WTC11 (cell line): ENCODE measurements at regions not wholly inside any gene's neighbourhood (a gene's known extent, or its start where the extent isn't known, plus 50 kb on each side); places are given as distances from the start of the nearest gene placed in this dataset.
A peak's percentile ranks its signal among the peaks of the same experiment; 100 is the strongest.

Source experiments
- ATAC-seq: fragments of 200-7000 bp; cut with Tn5 transposase; 2 replicates; pipeline ENCODE4 v1.10.0; 2021; ENCODE audit warnings: mild to moderate bottlenecking, moderate library complexity
- CTCF ChIA-PET: fragments of 300-600 bp; sonication (Branson Sonifier 250); formaldehyde crosslinking; loops from one replicate; lab custom pipeline; 2021; ENCODE audit warnings: antibody characterized with exemption; lab: Charles Lee
- POLR2A ChIA-PET: fragments of 350-600 bp; sonication (Branson Sonifier 250); formaldehyde crosslinking; loops from one replicate; lab custom pipeline; 2021; ENCODE audit warnings: antibody characterized with exemption; lab: Charles Lee
- DNase-seq: peaks from one replicate; pipeline ENCODE4 v3.0.0; 2021; ENCODE audit warnings: low spot score
- H3K27ac Mint-ChIP-seq: 2 replicates; pipeline ENCODE4 v1.8.0; 2021; ENCODE audit warnings: mixed read lengths
- H3K27me3 Mint-ChIP-seq: 2 replicates; pipeline ENCODE4 v1.8.0; 2021; ENCODE audit warnings: low read depth, mild to moderate bottlenecking, moderate library complexity, mixed read lengths
- H3K36me3 Mint-ChIP-seq: 2 replicates; pipeline ENCODE4 v1.8.0; 2021; ENCODE audit warnings: mixed read lengths
- H3K4me1 Mint-ChIP-seq: 2 replicates; pipeline ENCODE4 v1.8.0; 2022; ENCODE audit warnings: mixed read lengths
- H3K4me3 Mint-ChIP-seq: 2 replicates; pipeline ENCODE4 v1.8.0; 2021; ENCODE audit warnings: mild to moderate bottlenecking, moderate library complexity, mixed read lengths
- H3K9me3 Mint-ChIP-seq: 2 replicates; pipeline ENCODE4 v1.8.0; 2021; ENCODE audit warnings: mixed read lengths
- CBFB ChIP-seq: sonication (generic); formaldehyde crosslinking; IDR thresholded peaks from 2 replicates; pipeline ENCODE4 v1.8.1; 2022; ENCODE audit warnings: mild to moderate bottlenecking, low read depth, missing genetic modification reagents
- CREM ChIP-seq: sonication (generic); formaldehyde crosslinking; IDR thresholded peaks from 2 replicates; pipeline ENCODE4 v1.8.1; 2022; ENCODE audit warnings: mild to moderate bottlenecking, missing genetic modification reagents, moderate library complexity
- JUN ChIP-seq: sonication (generic); formaldehyde crosslinking; IDR thresholded peaks from 2 replicates; pipeline ENCODE4 v1.8.0; 2023; ENCODE audit warnings: mild to moderate bottlenecking, missing genetic modification reagents
- NR2C2 ChIP-seq: sonication (generic); formaldehyde crosslinking; IDR thresholded peaks from 2 replicates; pipeline ENCODE4 v1.8.0; 2022; ENCODE audit warnings: mild to moderate bottlenecking, missing genetic modification reagents
- RORB ChIP-seq: fragments of 250-450 bp; sonication (Bioruptor Pico); IDR thresholded peaks from 2 replicates; pipeline ENCODE4 v1.9.0; 2021; ENCODE audit warnings: mild to moderate bottlenecking
- ZNF263 ChIP-seq: sonication (generic); formaldehyde crosslinking; IDR thresholded peaks from 2 replicates; pipeline ENCODE4 v1.8.1; 2022; ENCODE audit warnings: low read depth, mild to moderate bottlenecking, moderate library complexity, missing genetic modification reagents
- ZNF396 ChIP-seq: fragments of 250-450 bp; sonication (Bioruptor Pico); IDR thresholded peaks from 2 replicates; pipeline ENCODE4 v1.8.0; 2021; ENCODE audit warnings: mild to moderate bottlenecking, moderate library complexity, borderline replicate concordance
- TF ChIP-seq, protein P1 (sequence below): sonication (generic); formaldehyde crosslinking; IDR thresholded peaks from 2 replicates; pipeline ENCODE4 v1.8.1; 2022; ENCODE audit warnings: low read depth, missing genetic modification reagents, borderline replicate concordance
- TF ChIP-seq, protein P2 (sequence below): sonication (generic); formaldehyde crosslinking; IDR thresholded peaks from 2 replicates; pipeline ENCODE4 v1.8.0; 2022; ENCODE audit warnings: mild to moderate bottlenecking, missing genetic modification reagents
- TF ChIP-seq, protein P3 (sequence below): sonication (generic); formaldehyde crosslinking; IDR thresholded peaks from 2 replicates; pipeline ENCODE4 v1.8.1; 2022; ENCODE audit warnings: missing genetic modification reagents, borderline replicate concordance
- TF ChIP-seq, protein P4 (sequence below): sonication (generic); formaldehyde crosslinking; IDR thresholded peaks from 2 replicates; pipeline ENCODE4 v1.8.1; 2023; ENCODE audit warnings: mild to moderate bottlenecking, missing genetic modification reagents
- TF ChIP-seq, protein P5 (sequence below): sonication (generic); formaldehyde crosslinking; IDR thresholded peaks from 2 replicates; pipeline ENCODE4 v1.8.1; 2023; ENCODE audit warnings: mild to moderate bottlenecking, moderate library complexity, missing genetic modification reagents
- TF ChIP-seq, protein P6 (sequence below): sonication (generic); formaldehyde crosslinking; IDR thresholded peaks from 2 replicates; pipeline ENCODE4 v1.8.1; 2023; ENCODE audit warnings: mild to moderate bottlenecking, missing genetic modification reagents, moderate library complexity
- TF ChIP-seq, protein P7 (sequence below): sonication (generic); formaldehyde crosslinking; IDR thresholded peaks from 2 replicates; pipeline ENCODE4 v1.8.1; 2023; ENCODE audit warnings: mild to moderate bottlenecking, missing genetic modification reagents
- TF ChIP-seq, protein P8 (sequence below): sonication (generic); formaldehyde crosslinking; IDR thresholded peaks from 2 replicates; pipeline ENCODE4 v1.8.0; 2023; ENCODE audit warnings: missing genetic modification reagents
- TF ChIP-seq, protein P9 (sequence below): sonication (generic); formaldehyde crosslinking; IDR thresholded peaks from 2 replicates; pipeline ENCODE4 v1.8.1; 2022; ENCODE audit warnings: mild to moderate bottlenecking, missing genetic modification reagents, moderate library complexity, borderline replicate concordance
- TF ChIP-seq, protein P10 (sequence below): sonication (generic); formaldehyde crosslinking; IDR thresholded peaks from 2 replicates; pipeline ENCODE4 v1.8.0; 2022; ENCODE audit warnings: mild to moderate bottlenecking, missing genetic modification reagents
- TF ChIP-seq, protein P11 (sequence below): fragments of 250-450 bp; sonication (Bioruptor Pico); IDR thresholded peaks from 2 replicates; pipeline ENCODE4 v1.9.0; 2021; ENCODE audit warnings: mild to moderate bottlenecking

DNA sequence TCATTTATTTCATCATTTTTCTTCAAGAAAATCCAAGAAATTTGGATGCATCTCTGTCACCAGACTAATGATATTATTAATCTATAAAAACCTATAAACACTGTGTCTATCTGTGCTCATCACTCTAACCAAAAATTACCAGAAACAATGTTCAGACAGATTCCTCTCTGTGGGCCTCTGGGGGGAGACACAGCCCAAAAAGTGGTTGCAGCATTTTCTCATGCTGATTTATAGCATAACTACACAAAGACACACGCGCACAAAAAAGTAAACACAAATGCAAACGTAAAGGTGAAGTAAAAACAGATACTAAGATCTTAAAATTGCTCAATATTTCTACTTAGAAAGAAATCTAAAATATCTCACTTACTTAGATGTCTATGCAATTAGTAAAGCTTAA is 976.0 kb downstream of the GBE1 start:
- ChIA-PET POLR2A (no interaction called here), CTCF (interaction anchor here (0.6 kb wide), 2 partner anchors 430 to 543 kb away, joined by 3 to 4 read pairs; no protein-coding TSS in a partner anchor)
- Mint-ChIP-seq H3K36me3 (no peaks in the 10 kb centered on the region; the same call in 1 of the 2 replicates), H3K4me1 (no peaks in the 10 kb centered on the region), H3K9me3 (no peaks in the 10 kb centered on the region), H3K27me3 (no peaks in the 10 kb centered on the region), H3K4me3 (no peak overlapping the region), H3K27ac (no peak overlapping the region)
- DNase-seq, result no peak
- 0 out of 2 replicates have a peak, but pooled peaks have one; percentile 26 for ATAC-seq
- TF ChIP-seq, protein P1, sequence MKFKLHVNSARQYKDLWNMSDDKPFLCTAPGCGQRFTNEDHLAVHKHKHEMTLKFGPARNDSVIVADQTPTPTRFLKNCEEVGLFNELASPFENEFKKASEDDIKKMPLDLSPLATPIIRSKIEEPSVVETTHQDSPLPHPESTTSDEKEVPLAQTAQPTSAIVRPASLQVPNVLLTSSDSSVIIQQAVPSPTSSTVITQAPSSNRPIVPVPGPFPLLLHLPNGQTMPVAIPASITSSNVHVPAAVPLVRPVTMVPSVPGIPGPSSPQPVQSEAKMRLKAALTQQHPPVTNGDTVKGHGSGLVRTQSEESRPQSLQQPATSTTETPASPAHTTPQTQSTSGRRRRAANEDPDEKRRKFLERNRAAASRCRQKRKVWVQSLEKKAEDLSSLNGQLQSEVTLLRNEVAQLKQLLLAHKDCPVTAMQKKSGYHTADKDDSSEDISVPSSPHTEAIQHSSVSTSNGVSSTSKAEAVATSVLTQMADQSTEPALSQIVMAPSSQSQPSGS (CRISPR knock-in tag), result no peak
- TF ChIP-seq CBFB (CRISPR knock-in tag), result no peak
- TF ChIP-seq, protein P2, sequence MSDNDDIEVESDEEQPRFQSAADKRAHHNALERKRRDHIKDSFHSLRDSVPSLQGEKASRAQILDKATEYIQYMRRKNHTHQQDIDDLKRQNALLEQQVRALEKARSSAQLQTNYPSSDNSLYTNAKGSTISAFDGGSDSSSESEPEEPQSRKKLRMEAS (CRISPR knock-in tag), result no peak
- TF ChIP-seq, protein P3, sequence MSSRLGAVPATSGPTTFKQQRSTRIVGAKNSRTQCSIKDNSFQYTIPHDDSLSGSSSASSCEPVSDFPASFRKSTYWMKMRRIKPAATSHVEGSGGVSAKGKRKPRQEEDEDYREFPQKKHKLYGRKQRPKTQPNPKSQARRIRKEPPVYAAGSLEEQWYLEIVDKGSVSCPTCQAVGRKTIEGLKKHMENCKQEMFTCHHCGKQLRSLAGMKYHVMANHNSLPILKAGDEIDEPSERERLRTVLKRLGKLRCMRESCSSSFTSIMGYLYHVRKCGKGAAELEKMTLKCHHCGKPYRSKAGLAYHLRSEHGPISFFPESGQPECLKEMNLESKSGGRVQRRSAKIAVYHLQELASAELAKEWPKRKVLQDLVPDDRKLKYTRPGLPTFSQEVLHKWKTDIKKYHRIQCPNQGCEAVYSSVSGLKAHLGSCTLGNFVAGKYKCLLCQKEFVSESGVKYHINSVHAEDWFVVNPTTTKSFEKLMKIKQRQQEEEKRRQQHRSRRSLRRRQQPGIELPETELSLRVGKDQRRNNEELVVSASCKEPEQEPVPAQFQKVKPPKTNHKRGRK (CRISPR knock-in tag), result no peak
- TF ChIP-seq, protein P4, sequence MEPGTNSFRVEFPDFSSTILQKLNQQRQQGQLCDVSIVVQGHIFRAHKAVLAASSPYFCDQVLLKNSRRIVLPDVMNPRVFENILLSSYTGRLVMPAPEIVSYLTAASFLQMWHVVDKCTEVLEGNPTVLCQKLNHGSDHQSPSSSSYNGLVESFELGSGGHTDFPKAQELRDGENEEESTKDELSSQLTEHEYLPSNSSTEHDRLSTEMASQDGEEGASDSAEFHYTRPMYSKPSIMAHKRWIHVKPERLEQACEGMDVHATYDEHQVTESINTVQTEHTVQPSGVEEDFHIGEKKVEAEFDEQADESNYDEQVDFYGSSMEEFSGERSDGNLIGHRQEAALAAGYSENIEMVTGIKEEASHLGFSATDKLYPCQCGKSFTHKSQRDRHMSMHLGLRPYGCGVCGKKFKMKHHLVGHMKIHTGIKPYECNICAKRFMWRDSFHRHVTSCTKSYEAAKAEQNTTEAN (CRISPR knock-in tag), result no peak
- TF ChIP-seq, protein P5, sequence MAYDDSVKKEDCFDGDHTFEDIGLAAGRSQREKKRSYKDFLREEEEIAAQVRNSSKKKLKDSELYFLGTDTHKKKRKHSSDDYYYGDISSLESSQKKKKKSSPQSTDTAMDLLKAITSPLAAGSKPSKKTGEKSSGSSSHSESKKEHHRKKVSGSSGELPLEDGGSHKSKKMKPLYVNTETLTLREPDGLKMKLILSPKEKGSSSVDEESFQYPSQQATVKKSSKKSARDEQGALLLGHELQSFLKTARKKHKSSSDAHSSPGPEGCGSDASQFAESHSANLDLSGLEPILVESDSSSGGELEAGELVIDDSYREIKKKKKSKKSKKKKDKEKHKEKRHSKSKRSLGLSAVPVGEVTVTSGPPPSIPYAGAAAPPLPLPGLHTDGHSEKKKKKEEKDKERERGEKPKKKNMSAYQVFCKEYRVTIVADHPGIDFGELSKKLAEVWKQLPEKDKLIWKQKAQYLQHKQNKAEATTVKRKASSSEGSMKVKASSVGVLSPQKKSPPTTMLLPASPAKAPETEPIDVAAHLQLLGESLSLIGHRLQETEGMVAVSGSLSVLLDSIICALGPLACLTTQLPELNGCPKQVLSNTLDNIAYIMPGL (CRISPR knock-in tag), result no peak
- no peak for TF ChIP-seq ZNF263
- no peak for TF ChIP-seq NR2C2 (CRISPR knock-in tag)

DNA sequence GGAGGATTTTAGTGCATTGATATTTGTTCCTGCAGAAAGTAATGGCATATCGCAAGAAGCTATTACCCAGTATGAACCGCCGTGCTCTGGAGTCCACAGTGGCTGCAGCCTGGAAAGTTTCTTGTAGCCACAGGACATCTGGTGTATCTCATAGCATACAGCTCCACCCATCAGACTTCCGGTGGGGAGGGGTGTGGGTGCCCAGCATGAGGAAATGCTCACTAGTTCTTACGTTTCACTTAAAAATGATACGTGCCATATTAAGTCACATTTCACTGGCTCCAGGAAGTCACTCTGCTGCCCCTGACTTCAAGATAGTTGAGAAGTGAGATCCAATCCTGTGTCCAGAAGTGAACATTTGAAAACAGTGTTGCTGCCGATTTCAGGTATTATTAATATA is 990.4 kb downstream of the GBE1 start:
- H3K27me3 Mint-ChIP-seq, result no peaks in the 10 kb centered on the region
- ATAC-seq (no peak), DNase-seq (no peak)
- H3K4me1 Mint-ChIP-seq, result peaks cover 5% of the 10 kb centered on the region; the same call in 1 of the 2 replicates
- H3K27ac Mint-ChIP-seq, result no peak overlapping the region
- no peak overlapping the region for H3K4me3 Mint-ChIP-seq
- POLR2A ChIA-PET, result no interaction called here
- H3K36me3 Mint-ChIP-seq, result no peaks in the 10 kb centered on the region
- no peaks in the 10 kb centered on the region; the same call in 1 of the 2 replicates for H3K9me3 Mint-ChIP-seq
- CTCF ChIA-PET, result no interaction called here
- TF ChIP-seq CREM (no peak), JUN (CRISPR knock-in tag) (no peak), ZNF396 (no peak), RORB (no peak)
- TF ChIP-seq, protein P6, sequence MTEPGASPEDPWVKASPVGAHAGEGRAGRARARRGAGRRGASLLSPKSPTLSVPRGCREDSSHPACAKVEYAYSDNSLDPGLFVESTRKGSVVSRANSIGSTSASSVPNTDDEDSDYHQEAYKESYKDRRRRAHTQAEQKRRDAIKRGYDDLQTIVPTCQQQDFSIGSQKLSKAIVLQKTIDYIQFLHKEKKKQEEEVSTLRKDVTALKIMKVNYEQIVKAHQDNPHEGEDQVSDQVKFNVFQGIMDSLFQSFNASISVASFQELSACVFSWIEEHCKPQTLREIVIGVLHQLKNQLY, result no peak
- TF ChIP-seq, protein P7, sequence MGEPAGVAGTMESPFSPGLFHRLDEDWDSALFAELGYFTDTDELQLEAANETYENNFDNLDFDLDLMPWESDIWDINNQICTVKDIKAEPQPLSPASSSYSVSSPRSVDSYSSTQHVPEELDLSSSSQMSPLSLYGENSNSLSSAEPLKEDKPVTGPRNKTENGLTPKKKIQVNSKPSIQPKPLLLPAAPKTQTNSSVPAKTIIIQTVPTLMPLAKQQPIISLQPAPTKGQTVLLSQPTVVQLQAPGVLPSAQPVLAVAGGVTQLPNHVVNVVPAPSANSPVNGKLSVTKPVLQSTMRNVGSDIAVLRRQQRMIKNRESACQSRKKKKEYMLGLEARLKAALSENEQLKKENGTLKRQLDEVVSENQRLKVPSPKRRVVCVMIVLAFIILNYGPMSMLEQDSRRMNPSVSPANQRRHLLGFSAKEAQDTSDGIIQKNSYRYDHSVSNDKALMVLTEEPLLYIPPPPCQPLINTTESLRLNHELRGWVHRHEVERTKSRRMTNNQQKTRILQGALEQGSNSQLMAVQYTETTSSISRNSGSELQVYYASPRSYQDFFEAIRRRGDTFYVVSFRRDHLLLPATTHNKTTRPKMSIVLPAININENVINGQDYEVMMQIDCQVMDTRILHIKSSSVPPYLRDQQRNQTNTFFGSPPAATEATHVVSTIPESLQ, result no peak
- TF ChIP-seq, protein P8, sequence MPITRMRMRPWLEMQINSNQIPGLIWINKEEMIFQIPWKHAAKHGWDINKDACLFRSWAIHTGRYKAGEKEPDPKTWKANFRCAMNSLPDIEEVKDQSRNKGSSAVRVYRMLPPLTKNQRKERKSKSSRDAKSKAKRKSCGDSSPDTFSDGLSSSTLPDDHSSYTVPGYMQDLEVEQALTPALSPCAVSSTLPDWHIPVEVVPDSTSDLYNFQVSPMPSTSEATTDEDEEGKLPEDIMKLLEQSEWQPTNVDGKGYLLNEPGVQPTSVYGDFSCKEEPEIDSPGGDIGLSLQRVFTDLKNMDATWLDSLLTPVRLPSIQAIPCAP, result no peak
- TF ChIP-seq, protein P9, sequence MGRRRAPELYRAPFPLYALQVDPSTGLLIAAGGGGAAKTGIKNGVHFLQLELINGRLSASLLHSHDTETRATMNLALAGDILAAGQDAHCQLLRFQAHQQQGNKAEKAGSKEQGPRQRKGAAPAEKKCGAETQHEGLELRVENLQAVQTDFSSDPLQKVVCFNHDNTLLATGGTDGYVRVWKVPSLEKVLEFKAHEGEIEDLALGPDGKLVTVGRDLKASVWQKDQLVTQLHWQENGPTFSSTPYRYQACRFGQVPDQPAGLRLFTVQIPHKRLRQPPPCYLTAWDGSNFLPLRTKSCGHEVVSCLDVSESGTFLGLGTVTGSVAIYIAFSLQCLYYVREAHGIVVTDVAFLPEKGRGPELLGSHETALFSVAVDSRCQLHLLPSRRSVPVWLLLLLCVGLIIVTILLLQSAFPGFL, result no peak
- TF ChIP-seq, protein P10, sequence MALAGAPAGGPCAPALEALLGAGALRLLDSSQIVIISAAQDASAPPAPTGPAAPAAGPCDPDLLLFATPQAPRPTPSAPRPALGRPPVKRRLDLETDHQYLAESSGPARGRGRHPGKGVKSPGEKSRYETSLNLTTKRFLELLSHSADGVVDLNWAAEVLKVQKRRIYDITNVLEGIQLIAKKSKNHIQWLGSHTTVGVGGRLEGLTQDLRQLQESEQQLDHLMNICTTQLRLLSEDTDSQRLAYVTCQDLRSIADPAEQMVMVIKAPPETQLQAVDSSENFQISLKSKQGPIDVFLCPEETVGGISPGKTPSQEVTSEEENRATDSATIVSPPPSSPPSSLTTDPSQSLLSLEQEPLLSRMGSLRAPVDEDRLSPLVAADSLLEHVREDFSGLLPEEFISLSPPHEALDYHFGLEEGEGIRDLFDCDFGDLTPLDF (CRISPR knock-in tag), result no peak
- TF ChIP-seq, protein P11, sequence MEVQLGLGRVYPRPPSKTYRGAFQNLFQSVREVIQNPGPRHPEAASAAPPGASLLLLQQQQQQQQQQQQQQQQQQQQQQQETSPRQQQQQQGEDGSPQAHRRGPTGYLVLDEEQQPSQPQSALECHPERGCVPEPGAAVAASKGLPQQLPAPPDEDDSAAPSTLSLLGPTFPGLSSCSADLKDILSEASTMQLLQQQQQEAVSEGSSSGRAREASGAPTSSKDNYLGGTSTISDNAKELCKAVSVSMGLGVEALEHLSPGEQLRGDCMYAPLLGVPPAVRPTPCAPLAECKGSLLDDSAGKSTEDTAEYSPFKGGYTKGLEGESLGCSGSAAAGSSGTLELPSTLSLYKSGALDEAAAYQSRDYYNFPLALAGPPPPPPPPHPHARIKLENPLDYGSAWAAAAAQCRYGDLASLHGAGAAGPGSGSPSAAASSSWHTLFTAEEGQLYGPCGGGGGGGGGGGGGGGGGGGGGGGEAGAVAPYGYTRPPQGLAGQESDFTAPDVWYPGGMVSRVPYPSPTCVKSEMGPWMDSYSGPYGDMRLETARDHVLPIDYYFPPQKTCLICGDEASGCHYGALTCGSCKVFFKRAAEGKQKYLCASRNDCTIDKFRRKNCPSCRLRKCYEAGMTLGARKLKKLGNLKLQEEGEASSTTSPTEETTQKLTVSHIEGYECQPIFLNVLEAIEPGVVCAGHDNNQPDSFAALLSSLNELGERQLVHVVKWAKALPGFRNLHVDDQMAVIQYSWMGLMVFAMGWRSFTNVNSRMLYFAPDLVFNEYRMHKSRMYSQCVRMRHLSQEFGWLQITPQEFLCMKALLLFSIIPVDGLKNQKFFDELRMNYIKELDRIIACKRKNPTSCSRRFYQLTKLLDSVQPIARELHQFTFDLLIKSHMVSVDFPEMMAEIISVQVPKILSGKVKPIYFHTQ, result no peak
